ENCODE measurements at regions not wholly inside any gene's neighbourhood (a gene's known extent, or its start where the extent isn't known, plus 50 kb on each side); places are given as distances from the start of the nearest gene placed in this dataset.
A peak's percentile ranks its signal among the peaks of the same experiment; 100 is the strongest.

GRCh38 chr3:115275896-115276295 lies 128.8 kb upstream of the ZBTB20 start:
- intact Hi-C loops (cut with micrococcal nuclease) (loop anchor here (5.0 kb wide), 1 partner anchor 56 kb away; no protein-coding TSS in a partner anchor), dilution Hi-C loops (cut with HindIII; ENCODE audit: low sequenced_read_pairs, unreplicated experiment) (no loop called here), in situ Hi-C loops (cut with MboI; ENCODE audit: low sequenced_read_pairs) (no loop called here)
- Histone ChIP-seq H2AFZ (replicated peaks; ENCODE audit: low read length, poor library complexity) (no peak overlapping the region), H2AK5ac (ENCODE audit: low read depth, low read length) (no peak overlapping the region), H3K4me2 (ENCODE audit: low read depth, low read length) (no peak overlapping the region), H2BK5ac (ENCODE audit: low read depth, low read length, poor library complexity, severe bottlenecking) (no peak overlapping the region), H2BK20ac (ENCODE audit: low read depth, low read length) (no peak overlapping the region), H4K5ac (ENCODE audit: low read depth, low read length) (no peak overlapping the region), H3K79me1 (ENCODE audit: low read depth in 1 of 2, low read length in 2 of 2) (no peaks in the 10 kb centered on the region), H4K20me1 (ENCODE audit: insufficient read depth, low read length) (no peaks in the 10 kb centered on the region), H3K23ac (ENCODE audit: low read depth, low read length) (no peak overlapping the region), H3K9me3 (ENCODE audit: control insufficient read depth, insufficient read depth, low read length) (no peaks in the 10 kb centered on the region), H3K36me3 (ENCODE audit: control insufficient read depth, insufficient read depth, low read length) (no peaks in the 10 kb centered on the region), H3K9me1 (ENCODE audit: insufficient read depth, low read length) (no peaks in the 10 kb centered on the region), H3K4me3 (ENCODE audit: insufficient read depth, low read depth, low read length) (no peak overlapping the region), H3K9ac (ENCODE audit: low read depth, low read length) (no peak overlapping the region), H3K27me3 (ENCODE audit: control insufficient read depth, insufficient read depth, low read length) (no peaks in the 10 kb centered on the region), H2BK15ac (ENCODE audit: low read depth, low read length) (no peak overlapping the region), H3K4ac (ENCODE audit: low read depth, low read length) (no peak overlapping the region), H3K4me1 (ENCODE audit: control insufficient read depth, insufficient read depth, low read length) (no peaks in the 10 kb centered on the region), H2BK120ac (ENCODE audit: low read depth, low read length) (no peak overlapping the region), H3K27ac (ENCODE audit: insufficient read depth, low read length) (no peak overlapping the region), H3K18ac (ENCODE audit: low read depth, low read length) (no peak overlapping the region), H4K91ac (ENCODE audit: insufficient read depth, low read depth, low read length) (no peak overlapping the region), H3K14ac (replicated peaks; ENCODE audit: low read depth, low read length) (no peak overlapping the region), H2AK9ac (replicated peaks; ENCODE audit: low read depth, low read length, poor library complexity) (no peak overlapping the region), H3K56ac (ENCODE audit: extremely low read depth, insufficient read depth, low read length) (no peak overlapping the region), H4K8ac (ENCODE audit: low read depth in 2 of 2, low read length in 2 of 2) (no peak overlapping the region)
- DNase-seq, result peak; percentile 8
- no TSS peak for BruUV-seq (replicated peaks)
- TF ChIP-seq ELK1 (IDR thresholded peaks at IDR 0.05; ENCODE audit: borderline replicate concordance, low read depth, low read length) (no peak), BHLHE40 (IDR thresholded peaks at IDR 0.05; ENCODE audit: low read depth, low read length) (no peak), USF2 (IDR thresholded peaks at IDR 0.05; ENCODE audit: low read depth, low read length) (peak; percentile 27; the same call in 1 of the 2 replicates)
- POLR2A ChIA-PET (ENCODE audit: unreplicated experiment), result interaction anchor here (0.5 kb wide), 1 partner anchor 1598 kb away, joined by 9 read pairs; no protein-coding TSS in a partner anchor
- no CpG with 5 or more reads among the region's 1 CpG for WGBS, 2 experiments (ENCODE audit: extremely low coverage in 2 of 2, insufficient read length in 1 of 2)
- CTCF ChIA-PET, result no interaction called here
- no peak for ATAC-seq (ENCODE audit: low read depth)
